Fibroblast of lung (primary cell): ENCODE measurements at regions not wholly inside any gene's neighbourhood (a gene's known extent, or its start where the extent isn't known, plus 50 kb on each side); places are given as distances from the start of the nearest gene placed in this dataset.
"Not testable (repeated sequence)": the region's sequence is repeated elsewhere in the genome, so short reads cannot be mapped to it uniquely, and the experiment has no call there.

Source experiments
- EZH2 ChIP-seq: IDR thresholded peaks from 2 replicates; pipeline ENCODE4 v1.5.1; 2012; ENCODE audit warnings: low read length, control low read depth, mild to moderate bottlenecking; ENCODE audit errors: missing control alignments
- TF ChIP-seq, protein P1 (sequence below), 2 donors: IDR thresholded peaks in 1 of 2; conservative IDR thresholded peaks in 1 of 2; 1 replicate in 1 of 2; 2 replicates in 1 of 2; pipeline ENCODE4 v1.5.1; 2011 to 2012; ENCODE audit warnings: low read length in 2 of 2, control low read depth in 1 of 2, inconsistent platforms in 1 of 2, low read depth in 1 of 2, mild to moderate bottlenecking in 1 of 2

DNA sequence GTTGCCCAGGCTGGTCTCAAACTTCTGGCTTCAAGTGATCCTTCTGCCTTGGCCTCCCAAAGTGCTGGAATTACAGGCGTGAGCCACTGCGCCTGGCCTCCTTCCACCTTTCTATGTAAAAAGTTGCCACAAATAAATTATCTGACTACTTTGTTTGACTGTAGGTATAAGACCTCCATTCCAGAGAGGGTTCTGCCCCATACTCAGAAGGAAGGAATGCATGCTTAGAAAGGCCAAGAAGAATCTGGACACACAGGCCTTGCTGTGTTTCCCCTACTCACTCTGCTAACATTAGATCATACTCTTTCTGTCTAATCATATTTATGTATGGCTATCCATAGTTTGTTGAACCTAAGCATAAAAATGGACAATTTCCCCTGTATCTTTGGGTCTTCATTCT, 53.0 kb upstream of the SMCO4 start:
- TF ChIP-seq, protein P1, sequence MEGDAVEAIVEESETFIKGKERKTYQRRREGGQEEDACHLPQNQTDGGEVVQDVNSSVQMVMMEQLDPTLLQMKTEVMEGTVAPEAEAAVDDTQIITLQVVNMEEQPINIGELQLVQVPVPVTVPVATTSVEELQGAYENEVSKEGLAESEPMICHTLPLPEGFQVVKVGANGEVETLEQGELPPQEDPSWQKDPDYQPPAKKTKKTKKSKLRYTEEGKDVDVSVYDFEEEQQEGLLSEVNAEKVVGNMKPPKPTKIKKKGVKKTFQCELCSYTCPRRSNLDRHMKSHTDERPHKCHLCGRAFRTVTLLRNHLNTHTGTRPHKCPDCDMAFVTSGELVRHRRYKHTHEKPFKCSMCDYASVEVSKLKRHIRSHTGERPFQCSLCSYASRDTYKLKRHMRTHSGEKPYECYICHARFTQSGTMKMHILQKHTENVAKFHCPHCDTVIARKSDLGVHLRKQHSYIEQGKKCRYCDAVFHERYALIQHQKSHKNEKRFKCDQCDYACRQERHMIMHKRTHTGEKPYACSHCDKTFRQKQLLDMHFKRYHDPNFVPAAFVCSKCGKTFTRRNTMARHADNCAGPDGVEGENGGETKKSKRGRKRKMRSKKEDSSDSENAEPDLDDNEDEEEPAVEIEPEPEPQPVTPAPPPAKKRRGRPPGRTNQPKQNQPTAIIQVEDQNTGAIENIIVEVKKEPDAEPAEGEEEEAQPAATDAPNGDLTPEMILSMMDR (conservative IDR thresholded peaks at IDR 0.05 in 1 of 2, IDR thresholded peaks at IDR 0.05 in 1 of 2; ENCODE audit: low read depth in 1 of 2, low read length in 2 of 2), result not testable (repeated sequence)
- TF ChIP-seq EZH2, result not testable (repeated sequence)
